SK-N-MC (cell line): ENCODE measurements at regions not wholly inside any gene's neighbourhood (a gene's known extent, or its start where the extent isn't known, plus 50 kb on each side); places are given as distances from the start of the nearest gene placed in this dataset.

ENCODE experiments used
- EZH2 ChIP-seq: fragments of 200-600 bp; sonication (generic); IDR thresholded peaks from one replicate; pipeline ENCODE4 v1.6.1; 2017; ENCODE audit warnings: antibody characterized with exemption
- FOXP2 ChIP-seq: optimal IDR thresholded peaks from 2 replicates; pipeline ENCODE3; 2011; ENCODE audit warnings: mild to moderate bottlenecking, moderate library complexity; ENCODE audit not compliant: insufficient read depth; ENCODE audit errors: extremely low read length, control extremely low read depth
- POLR2AphosphoS5 ChIP-seq: IDR thresholded peaks from 2 replicates; pipeline ENCODE4 v1.6.1; 2012; ENCODE audit warnings: mild to moderate bottlenecking, low read depth, low read length, borderline replicate concordance

- TF ChIP-seq POLR2AphosphoS5 (no peak), EZH2 (no peak), FOXP2 (no peak)
Observed at GRCh38 chr10:56836659-56837058, 475.6 kb upstream of the ZWINT start.
